Glutamatergic neuron (in vitro differentiated cells): ENCODE measurements at regions not wholly inside any gene's neighbourhood (a gene's known extent, or its start where the extent isn't known, plus 50 kb on each side); places are given as distances from the start of the nearest gene placed in this dataset.

Experiments used
- DNase-seq: peaks from one replicate; pipeline ENCODE4 v3.0.0; 2022
- H3K27ac Mint-ChIP-seq: one replicate; pipeline ENCODE4 v1.8.0; 2020; ENCODE audit warnings: mild to moderate bottlenecking, mixed read lengths, inconsistent platforms; ENCODE audit not compliant: unreplicated experiment
- H3K27me3 Mint-ChIP-seq: one replicate; pipeline ENCODE4 v1.8.0; 2020; ENCODE audit warnings: mild to moderate bottlenecking, moderate library complexity, mixed read lengths, inconsistent platforms; ENCODE audit not compliant: unreplicated experiment
- H3K36me3 Mint-ChIP-seq: one replicate; pipeline ENCODE4 v1.8.0; 2020; ENCODE audit warnings: mild to moderate bottlenecking, mixed read lengths, inconsistent platforms; ENCODE audit not compliant: unreplicated experiment
- H3K4me1 Mint-ChIP-seq: one replicate; pipeline ENCODE4 v1.8.0; 2020; ENCODE audit warnings: mild to moderate bottlenecking, low read depth, mixed read lengths, inconsistent platforms; ENCODE audit not compliant: unreplicated experiment
- H3K4me3 Mint-ChIP-seq: one replicate; pipeline ENCODE4 v1.8.0; 2020; ENCODE audit warnings: mild to moderate bottlenecking, mixed read lengths, inconsistent platforms; ENCODE audit not compliant: unreplicated experiment
- H3K9me3 Mint-ChIP-seq: one replicate; pipeline ENCODE4 v1.8.0; 2020; ENCODE audit warnings: mild to moderate bottlenecking, moderate library complexity, mixed read lengths, inconsistent platforms; ENCODE audit not compliant: unreplicated experiment
- TF ChIP-seq, protein P1 (sequence below): fragments of 200-600 bp; sonication (generic); IDR thresholded peaks from one replicate; pipeline ENCODE4 v1.5.0; 2021; ENCODE audit not compliant: partially characterized antibody, unreplicated experiment

DNA sequence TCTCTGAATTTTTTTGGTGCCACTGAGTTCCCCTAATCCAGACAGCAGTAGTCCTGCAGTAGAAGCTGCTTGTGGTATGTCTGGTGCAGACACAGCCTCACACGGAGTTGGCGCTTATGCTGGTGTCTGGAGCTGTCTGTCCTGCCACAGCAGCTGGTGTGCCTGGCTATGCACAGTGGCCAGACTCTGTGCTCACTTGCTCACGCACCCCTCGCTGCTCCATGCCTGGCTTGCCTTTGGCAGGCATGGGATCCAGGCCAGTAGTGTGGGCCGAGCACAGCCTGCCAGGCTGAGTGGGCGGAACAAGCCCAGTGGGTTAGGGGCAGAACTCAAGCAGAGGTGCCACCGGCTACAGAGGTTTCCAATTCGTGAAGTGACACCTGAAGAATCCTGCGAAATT lies 845.9 kb upstream of the PCDH9 start:
- no peak overlapping the region for H3K4me3 Mint-ChIP-seq
- TF ChIP-seq, protein P1, sequence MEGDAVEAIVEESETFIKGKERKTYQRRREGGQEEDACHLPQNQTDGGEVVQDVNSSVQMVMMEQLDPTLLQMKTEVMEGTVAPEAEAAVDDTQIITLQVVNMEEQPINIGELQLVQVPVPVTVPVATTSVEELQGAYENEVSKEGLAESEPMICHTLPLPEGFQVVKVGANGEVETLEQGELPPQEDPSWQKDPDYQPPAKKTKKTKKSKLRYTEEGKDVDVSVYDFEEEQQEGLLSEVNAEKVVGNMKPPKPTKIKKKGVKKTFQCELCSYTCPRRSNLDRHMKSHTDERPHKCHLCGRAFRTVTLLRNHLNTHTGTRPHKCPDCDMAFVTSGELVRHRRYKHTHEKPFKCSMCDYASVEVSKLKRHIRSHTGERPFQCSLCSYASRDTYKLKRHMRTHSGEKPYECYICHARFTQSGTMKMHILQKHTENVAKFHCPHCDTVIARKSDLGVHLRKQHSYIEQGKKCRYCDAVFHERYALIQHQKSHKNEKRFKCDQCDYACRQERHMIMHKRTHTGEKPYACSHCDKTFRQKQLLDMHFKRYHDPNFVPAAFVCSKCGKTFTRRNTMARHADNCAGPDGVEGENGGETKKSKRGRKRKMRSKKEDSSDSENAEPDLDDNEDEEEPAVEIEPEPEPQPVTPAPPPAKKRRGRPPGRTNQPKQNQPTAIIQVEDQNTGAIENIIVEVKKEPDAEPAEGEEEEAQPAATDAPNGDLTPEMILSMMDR = no peak
- no peaks in the 10 kb centered on the region for H3K27me3 Mint-ChIP-seq
- no peaks in the 10 kb centered on the region for H3K9me3 Mint-ChIP-seq
- H3K4me1 Mint-ChIP-seq = no peaks in the 10 kb centered on the region
- no peak overlapping the region for H3K27ac Mint-ChIP-seq
- no peaks in the 10 kb centered on the region for H3K36me3 Mint-ChIP-seq
- DNase-seq = no peak

DNA sequence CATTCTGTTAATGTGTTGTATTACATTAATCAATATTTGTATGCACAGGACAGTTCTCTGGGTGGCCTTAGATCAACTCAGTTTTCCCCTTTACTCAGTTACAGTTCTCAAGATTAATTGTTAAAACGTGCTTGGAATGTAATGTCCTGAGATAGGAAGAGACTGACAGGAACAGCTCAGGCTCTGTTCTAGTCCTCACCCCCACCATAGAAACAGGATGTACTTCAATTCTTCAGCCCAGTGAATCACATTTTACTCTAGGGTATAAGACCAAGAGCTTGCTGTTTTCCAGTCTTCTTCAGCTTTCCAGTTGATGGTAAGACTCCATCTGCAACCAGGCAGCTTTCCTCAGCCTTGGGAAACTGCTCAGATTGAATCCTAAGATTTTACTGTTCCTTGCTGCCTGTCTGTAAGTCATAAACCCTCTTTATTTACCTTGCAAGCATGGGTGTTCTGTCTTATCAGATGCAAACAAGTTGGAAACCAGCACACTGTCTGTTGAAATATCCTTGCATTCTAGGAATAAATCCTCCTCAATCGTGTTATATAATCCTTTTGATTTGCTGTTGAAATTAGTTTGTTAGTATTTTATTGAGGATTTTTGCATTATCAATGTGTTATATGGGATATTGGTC lies 836.9 kb upstream of the PCDH9 start:
- Mint-ChIP-seq H3K36me3 (no peaks in the 10 kb centered on the region), H3K9me3 (no peaks in the 10 kb centered on the region), H3K4me1 (no peaks in the 10 kb centered on the region), H3K4me3 (no peak overlapping the region), H3K27me3 (no peaks in the 10 kb centered on the region), H3K27ac (no peak overlapping the region)
- TF ChIP-seq, protein P1 = no peak
- no peak for DNase-seq

DNA sequence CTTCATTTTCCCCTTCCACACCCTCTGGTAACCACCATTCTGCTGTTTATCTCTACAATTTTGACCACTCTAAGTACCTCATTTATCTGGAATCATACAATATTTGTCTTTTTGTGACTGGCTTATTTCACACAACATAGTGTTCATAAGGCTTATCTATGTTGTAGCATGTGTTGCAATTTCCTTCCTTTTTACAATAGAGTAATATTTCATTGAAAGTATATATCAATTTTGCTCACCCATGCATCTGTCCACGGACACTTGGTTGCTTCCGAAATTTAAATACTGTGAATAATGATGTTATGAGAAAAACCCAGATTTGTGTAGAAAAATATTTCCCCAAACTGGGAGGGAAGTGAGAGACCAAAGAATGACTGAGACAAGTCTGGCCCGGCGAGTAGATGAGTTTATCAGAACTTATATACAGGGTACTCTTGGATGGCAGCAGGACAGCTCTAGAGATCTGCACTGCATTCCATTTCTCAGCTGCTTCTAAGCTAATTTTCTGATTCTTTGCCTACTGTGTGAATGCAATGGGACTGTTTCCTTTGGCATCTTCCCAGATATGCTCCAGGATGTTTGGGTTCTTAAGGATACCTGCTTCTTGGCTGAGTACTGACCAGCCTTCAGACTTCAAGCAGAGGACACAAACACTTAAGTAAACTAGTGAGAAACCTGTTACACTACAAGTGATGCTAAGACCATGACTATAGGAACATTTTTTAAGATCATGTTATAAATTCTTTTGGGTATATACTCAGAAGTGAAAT lies 834.0 kb upstream of the PCDH9 start:
- H3K27me3 Mint-ChIP-seq = no peaks in the 10 kb centered on the region
- H3K9me3 Mint-ChIP-seq = no peaks in the 10 kb centered on the region
- no peaks in the 10 kb centered on the region for H3K4me1 Mint-ChIP-seq
- no peak overlapping the region for H3K4me3 Mint-ChIP-seq
- no peak for DNase-seq
- no peaks in the 10 kb centered on the region for H3K36me3 Mint-ChIP-seq
- TF ChIP-seq, protein P1 = no peak
- no peak overlapping the region for H3K27ac Mint-ChIP-seq

DNA sequence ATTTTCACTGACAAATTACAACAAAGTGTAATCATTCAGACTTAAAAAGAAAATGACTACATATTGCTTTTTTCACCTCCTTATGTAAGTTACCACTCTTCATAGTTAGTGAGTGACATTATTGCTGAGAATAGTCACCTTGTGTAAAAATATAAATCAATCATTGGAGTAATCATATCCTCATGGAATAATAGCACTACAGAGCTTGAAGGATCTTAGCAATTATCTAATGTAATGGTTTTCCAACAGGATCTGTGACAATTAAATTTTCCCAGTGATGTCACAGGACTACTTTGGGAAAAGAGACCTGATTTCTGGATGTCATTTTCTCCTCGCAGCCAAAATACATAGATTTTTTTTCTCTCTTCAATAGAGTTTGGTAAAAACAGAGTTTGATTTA lies 833.0 kb upstream of the PCDH9 start:
- no peak overlapping the region for H3K4me3 Mint-ChIP-seq

More for the DNA sequence above, 833.0 kb upstream of the PCDH9 start:
- no peaks in the 10 kb centered on the region for H3K9me3 Mint-ChIP-seq
- no peak overlapping the region for H3K27ac Mint-ChIP-seq
- TF ChIP-seq, protein P1 = no peak
- H3K36me3 Mint-ChIP-seq = no peaks in the 10 kb centered on the region
- H3K4me1 Mint-ChIP-seq = no peaks in the 10 kb centered on the region
- H3K27me3 Mint-ChIP-seq = no peaks in the 10 kb centered on the region
- DNase-seq = no peak
